ENCODE measurements at regions not wholly inside any gene's neighbourhood (a gene's known extent, or its start where the extent isn't known, plus 50 kb on each side); places are given as distances from the start of the nearest gene placed in this dataset.

DNA sequence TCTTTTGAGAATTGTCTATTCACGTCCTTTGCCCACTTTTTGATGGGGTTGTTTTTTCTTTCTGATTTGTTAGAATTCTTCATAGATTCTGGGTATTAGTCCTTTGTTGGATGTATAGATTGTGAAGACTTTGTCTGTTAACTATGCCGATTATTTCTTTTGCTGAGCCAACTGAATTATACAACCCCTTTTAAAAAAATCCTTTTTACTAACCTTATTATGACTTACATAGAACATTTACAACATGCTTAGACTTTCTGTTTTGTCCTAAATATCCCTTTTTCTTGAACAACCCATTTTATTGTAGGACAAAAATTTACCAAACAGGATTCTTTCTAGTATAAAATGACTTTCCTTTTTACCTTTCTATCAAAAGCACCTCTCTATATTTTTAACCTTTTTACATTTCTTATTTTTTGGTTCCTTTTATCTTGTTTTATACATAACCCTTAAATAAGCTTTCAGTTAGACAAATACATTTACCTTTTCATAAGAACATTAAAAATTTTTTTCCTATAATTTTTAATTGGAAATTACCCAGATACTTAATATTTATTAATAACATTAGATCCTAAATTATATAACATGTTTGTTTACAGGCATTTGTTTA lies 70.4 kb upstream of the TTLL7 start:
- H3K27me3 Mint-ChIP-seq (ENCODE audit: insufficient read depth): peaks cover 5% of the 10 kb centered on the region
- H3K9me3 Mint-ChIP-seq: peaks cover 36% of the 10 kb centered on the region
- TF ChIP-seq, protein P1, sequence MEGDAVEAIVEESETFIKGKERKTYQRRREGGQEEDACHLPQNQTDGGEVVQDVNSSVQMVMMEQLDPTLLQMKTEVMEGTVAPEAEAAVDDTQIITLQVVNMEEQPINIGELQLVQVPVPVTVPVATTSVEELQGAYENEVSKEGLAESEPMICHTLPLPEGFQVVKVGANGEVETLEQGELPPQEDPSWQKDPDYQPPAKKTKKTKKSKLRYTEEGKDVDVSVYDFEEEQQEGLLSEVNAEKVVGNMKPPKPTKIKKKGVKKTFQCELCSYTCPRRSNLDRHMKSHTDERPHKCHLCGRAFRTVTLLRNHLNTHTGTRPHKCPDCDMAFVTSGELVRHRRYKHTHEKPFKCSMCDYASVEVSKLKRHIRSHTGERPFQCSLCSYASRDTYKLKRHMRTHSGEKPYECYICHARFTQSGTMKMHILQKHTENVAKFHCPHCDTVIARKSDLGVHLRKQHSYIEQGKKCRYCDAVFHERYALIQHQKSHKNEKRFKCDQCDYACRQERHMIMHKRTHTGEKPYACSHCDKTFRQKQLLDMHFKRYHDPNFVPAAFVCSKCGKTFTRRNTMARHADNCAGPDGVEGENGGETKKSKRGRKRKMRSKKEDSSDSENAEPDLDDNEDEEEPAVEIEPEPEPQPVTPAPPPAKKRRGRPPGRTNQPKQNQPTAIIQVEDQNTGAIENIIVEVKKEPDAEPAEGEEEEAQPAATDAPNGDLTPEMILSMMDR (IDR thresholded peaks at IDR 0.05): no peak
- no peak for DNase-seq
- H3K4me3 Mint-ChIP-seq: no peak overlapping the region
- H3K4me1 Mint-ChIP-seq (ENCODE audit: low read depth): peaks cover 8% of the 10 kb centered on the region
- H3K27ac Mint-ChIP-seq: no peak overlapping the region
- H3K36me3 Mint-ChIP-seq (ENCODE audit: low read depth): peaks cover 21% of the 10 kb centered on the region

DNA sequence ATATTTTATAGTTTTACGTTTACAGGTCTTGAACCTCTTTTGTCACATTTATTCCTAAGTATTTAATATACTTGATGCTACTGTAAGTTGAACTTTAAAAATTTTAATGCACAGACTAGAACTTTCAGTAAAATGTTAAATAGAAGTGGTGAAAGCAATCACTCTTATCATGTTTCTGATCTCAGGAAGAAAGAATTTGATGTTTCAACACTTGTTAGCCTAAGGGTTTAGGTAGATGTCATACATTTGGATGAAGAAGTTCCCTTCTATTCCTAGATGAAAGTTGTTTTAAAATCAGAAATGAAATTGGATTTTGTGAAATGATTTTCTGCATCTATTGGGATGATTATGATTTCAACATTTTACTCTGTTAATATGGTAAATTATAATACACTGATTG lies 63.6 kb upstream of the TTLL7 start:
- no peak overlapping the region for H3K4me3 Mint-ChIP-seq

DNA sequence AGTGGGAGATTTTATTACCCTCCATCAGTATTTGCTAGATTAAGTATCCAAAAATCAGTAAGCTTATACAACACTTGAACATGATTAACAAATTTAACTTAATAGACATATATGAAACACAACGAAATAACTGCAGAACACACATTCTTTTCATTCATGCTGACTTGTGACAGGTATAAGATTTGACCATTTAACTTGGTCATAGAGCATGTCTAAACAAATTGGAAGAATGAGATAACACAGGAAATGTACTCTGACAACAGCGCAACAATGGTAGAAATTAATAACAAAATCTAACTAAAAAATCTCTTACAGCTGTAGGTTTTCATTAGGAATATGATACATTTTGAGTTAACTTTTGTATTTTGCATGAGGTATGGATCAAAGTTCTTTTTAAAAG lies 62.4 kb upstream of the TTLL7 start:
- Mint-ChIP-seq H3K27me3 (ENCODE audit: insufficient read depth) (peaks cover 5% of the 10 kb centered on the region; the same call in 1 of the 2 replicates), H3K4me1 (ENCODE audit: low read depth) (no peaks in the 10 kb centered on the region), H3K9me3 (no peaks in the 10 kb centered on the region), H3K27ac (no peak overlapping the region), H3K4me3 (no peak overlapping the region), H3K36me3 (ENCODE audit: low read depth) (no peaks in the 10 kb centered on the region)
- TF ChIP-seq, protein P1 (IDR thresholded peaks at IDR 0.05): no peak
- DNase-seq: no peak

More for the DNA sequence above, 63.6 kb upstream of the TTLL7 start:
- Mint-ChIP-seq H3K36me3 (ENCODE audit: low read depth) (peaks cover 3% of the 10 kb centered on the region; the same call in 1 of the 2 replicates), H3K9me3 (peaks cover 2% of the 10 kb centered on the region), H3K4me1 (ENCODE audit: low read depth) (no peaks in the 10 kb centered on the region), H3K27me3 (ENCODE audit: insufficient read depth) (peaks cover 5% of the 10 kb centered on the region; the same call in 1 of the 2 replicates), H3K27ac (no peak overlapping the region)
- TF ChIP-seq, protein P1 (IDR thresholded peaks at IDR 0.05): no peak
- DNase-seq: no peak

DNA sequence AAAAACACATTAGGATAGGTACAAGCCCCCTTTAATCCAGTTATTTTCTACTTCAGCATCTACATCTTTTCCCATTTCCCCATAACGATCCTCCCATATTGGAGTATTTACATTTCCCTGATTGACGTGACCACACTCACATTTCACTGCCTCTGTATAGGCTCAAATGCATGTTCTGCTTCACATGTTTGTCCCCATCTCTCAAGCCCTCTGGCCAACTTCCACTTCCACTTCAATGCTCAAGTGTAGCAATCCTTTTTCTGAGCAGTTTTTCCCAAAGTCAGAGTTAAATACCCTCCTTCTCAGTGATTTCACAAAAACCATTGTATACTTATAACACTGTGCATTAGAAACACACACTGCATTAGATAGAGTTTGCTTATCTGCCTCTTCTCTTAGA lies 61.8 kb upstream of the TTLL7 start:
- H3K4me1 Mint-ChIP-seq (ENCODE audit: low read depth): no peaks in the 10 kb centered on the region
- no peaks in the 10 kb centered on the region for H3K36me3 Mint-ChIP-seq (ENCODE audit: low read depth)
- H3K27ac Mint-ChIP-seq: no peak overlapping the region
- no peak overlapping the region for H3K4me3 Mint-ChIP-seq
- TF ChIP-seq, protein P1 (IDR thresholded peaks at IDR 0.05): no peak
- H3K9me3 Mint-ChIP-seq: no peaks in the 10 kb centered on the region
- DNase-seq: no peak
- H3K27me3 Mint-ChIP-seq (ENCODE audit: insufficient read depth): peaks cover 5% of the 10 kb centered on the region; the same call in 1 of the 2 replicates

DNA sequence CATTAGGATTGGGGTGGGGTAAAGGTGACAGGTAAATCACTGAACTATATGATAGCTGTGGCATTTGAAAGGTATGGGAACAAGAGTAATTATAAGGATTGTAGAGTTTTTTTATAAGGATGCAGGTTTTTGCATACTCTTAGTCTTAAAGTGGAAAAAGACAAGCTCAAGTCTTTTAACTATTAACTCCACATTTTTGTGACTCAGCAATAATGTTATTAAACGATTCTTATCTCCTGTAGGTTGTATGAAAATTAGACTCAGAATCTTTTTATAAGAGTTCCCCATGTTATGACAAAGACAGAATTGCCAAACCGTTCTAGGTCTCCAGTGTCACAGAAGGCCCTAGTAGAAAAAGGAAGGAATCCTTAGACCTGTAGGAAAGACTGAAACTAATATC lies 49.9 kb upstream of the TTLL7 start:
- Mint-ChIP-seq H3K4me1 (ENCODE audit: low read depth) (no peaks in the 10 kb centered on the region), H3K36me3 (ENCODE audit: low read depth) (no peaks in the 10 kb centered on the region), H3K4me3 (no peak overlapping the region), H3K27ac (no peak overlapping the region), H3K9me3 (no peaks in the 10 kb centered on the region), H3K27me3 (ENCODE audit: insufficient read depth) (no peaks in the 10 kb centered on the region)
- no peak for DNase-seq
- TF ChIP-seq, protein P1 (IDR thresholded peaks at IDR 0.05): no peak

Measured in HFFc6 (cell line).